NCI-H2196 (cell line): ENCODE measurements at regions not wholly inside any gene's neighbourhood (a gene's known extent, or its start where the extent isn't known, plus 50 kb on each side); places are given as distances from the start of the nearest gene placed in this dataset.
"Not testable (repeated sequence)": the region's sequence is repeated elsewhere in the genome, so short reads cannot be mapped to it uniquely, and the experiment has no call there.

Source experiments
- DNase-seq: peaks from one replicate; lab custom pipeline; 2025; ENCODE audit not compliant: unreplicated experiment; lab: John Stamatoyannopoulos, UW

DNA sequence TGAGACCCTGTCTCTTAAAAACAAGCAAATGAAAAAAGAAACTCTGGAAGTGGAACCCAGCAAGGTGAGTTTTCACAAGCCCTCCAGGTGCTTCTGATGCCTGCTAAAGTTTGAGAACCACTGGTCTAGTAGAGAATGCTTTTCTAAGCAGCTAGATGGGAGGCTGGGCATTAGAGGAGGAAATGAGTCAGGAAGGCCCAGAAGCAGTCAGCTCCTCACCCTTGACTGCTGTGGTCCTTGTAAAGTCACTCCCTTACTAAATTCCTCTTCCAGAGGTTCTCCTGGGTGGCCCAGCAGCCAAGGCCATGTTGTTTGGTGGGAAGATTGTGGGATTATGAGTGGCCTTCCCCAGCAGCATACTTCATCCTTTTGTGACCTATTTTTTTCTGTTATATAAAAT is 52.0 kb upstream of the FYN start:
- no peak for DNase-seq

DNA sequence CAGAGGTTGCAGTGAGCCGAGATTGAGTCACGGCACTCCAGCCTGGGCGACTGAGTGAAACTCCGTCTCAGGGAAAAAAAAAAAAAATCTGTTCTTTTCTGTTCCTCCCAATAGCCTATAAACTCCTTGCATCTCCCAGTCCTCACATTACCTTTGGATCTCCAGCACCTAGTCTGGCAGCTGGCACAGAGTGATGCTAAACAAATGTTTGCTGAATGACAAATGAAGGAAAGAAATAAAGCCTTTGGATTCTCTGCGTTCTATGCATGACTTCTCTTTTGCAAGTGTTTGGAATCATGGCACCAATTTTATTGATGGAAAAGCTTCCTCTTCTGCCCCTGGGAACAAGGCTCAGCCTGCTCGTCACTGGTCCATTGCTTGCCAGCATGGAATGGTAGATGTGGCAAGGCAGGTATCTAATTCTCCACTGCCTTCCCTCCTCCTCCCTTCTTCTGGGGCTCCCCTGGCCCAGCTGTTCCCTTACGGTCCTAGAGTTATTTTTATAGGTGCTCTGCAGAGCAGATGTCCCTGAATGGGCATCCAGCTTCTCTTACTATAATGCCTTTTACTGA is 53.6 kb upstream of the FYN start:
- peak; percentile 54 for DNase-seq

DNA sequence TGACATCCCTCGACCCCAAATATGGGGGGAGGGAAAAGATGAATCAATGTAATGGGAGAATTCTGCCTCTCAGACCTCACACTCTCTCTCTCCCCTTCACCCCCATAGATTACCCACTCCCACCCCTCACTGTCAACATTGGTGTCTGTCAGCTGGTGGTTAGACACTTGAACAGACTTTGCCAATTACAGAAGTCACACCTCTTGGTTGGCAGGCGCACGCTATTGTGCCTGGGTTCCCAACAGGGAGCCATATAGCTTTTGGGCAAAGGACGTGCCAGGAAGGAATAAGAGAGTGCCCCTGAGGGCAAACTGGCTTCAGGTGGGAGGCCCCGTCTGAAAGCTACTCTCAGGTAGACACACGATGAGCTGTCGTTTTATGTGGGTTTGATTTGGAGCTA is 54.1 kb upstream of the FYN start:
- peak; percentile 24 for DNase-seq

DNA sequence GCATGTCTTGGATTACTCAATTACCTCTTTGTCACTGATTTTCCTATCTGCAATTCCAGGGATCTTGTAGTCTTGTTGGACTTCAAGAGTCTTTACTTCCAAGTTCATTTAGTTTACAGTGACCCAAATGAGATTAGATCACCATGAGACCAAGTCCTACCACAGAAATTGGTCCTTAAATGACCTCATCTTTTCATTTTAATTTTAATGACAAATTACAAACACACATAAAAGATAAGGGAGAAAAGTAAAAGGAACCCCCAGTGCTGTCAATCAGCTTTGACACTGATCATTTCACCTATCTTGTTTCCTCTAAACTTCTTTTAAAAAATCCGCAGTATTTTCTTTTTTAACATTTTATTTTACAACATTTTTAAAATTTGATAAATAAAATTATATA is 54.9 kb upstream of the FYN start:
- DNase-seq, result no peak

DNA sequence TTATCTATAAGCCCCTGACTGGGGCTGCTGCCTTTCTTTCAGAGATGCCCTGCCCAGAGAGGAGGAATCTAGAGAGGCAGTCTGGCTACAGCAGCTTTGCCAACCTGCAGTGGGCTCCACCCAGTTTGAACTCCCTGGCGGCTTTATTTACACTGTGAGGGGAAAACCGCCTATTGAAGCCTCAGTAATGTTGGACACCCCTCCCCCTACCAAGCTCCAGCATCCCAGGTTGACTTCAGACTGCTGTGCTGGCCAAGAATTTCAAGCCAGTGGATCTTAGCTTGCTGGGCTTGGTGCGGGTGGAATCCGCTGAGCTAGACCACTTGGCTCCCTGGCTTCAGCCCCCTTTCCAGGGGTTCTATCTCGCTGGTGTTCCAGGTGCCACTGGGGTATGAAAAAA is 61.4 kb upstream of the FYN start:
- not testable (repeated sequence) for DNase-seq

DNA sequence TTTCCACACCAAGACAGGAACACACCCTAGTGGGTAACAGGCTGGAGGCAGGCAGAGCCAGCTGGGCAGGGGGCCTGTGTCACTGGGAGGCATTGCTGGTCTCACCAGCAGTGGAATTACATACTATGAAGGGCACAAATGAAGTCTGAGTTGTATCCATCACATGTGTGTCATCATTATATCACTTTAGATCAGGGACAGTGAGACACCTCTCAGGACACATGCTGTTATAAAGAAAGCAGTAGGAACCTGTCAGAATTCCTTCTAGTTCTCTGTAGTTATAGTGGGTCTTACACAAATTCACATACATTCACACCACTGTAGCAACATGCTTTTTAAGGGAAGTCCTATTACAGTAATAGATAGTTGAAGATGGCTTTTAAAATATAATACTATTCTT is 63.5 kb upstream of the FYN start:
- DNase-seq, result no peak

DNA sequence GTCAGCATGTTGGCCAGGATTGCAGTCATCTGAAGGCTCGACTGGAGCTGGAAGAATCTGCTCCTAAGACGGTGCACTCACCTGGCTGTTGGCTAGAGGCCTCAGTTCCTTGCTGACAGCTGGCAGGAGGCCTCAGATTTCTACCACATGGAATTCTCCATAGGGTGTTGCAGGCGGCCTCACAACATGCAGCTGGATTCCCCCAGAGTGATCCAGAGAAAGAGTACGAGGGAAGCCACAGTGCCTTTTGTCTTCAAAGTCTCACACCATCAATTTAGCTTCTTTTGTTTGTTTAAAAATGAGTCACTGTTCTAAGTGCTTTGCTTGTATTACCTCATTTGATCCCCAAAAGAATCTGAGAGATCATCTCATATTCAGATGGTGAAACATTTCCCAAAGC is 65.5 kb upstream of the FYN start:
- DNase-seq, result no peak

DNA sequence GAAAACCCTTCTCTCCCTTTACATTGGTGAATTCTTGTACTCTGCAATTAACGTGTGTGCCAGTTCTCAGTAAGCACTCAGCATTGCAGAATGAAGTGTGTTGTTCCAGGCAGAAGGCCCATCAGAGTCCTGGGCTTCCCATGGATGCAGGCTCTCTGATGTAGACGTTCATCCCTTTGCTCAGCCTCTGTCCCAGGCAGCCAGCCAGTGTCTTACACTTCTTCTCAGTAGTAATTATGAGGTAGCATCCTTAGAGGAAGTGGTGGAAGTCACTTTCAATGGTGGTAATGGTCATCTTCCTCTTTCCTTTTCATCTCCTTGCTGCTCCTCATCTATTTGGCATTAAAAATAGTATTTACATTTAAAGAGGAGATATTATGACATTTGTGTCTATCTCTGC is 66.7 kb upstream of the FYN start:
- DNase-seq, result no peak

DNA sequence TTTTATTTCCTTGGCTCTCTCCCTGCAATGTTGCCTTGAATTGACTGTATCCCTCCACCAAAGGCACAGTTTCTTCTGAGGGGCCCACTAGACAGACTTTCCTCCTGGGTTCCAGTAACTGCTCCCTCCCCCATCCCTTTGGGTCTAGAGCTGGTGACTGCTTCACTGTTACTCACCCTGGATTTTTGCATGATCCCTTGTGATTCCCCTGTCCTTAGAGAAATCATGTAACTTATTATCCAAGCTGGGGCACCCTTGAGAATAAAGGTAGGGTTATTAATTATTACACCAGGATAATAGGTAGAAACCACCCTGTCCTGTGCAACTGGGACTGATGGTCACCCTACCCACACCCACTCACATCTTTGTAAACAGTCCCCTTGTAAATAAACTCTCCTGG is 67.5 kb upstream of the FYN start:
- no peak for DNase-seq

DNA sequence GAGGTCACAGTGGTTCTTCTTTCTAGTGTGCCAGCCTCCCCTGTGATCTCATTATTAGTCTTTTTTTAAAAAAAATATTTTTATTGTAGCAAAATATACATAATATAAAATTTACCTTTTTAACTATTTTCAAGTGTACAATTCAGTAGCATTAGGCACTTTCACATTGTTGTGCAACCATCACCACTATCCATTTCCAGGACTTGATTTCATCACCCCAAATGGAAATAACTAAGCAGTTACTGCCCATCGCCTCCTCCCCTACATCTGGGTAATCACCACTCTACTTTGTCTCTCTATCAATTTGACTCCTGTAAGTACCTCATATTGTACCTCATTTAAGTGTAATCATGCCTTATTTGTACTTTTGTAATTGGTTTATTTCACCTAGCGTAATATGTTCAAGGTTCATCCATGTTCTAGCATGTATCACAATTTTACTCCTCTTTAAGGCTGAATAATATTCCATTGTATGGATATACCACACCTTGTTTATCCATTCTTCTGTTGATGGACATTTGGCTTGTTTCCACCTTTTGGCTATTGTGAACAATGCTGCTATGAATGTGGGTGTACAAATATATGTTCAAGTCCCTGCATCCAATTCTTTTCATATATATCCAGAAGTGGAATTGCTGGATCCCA is 68.6 kb upstream of the FYN start:
- DNase-seq, result no peak

DNA sequence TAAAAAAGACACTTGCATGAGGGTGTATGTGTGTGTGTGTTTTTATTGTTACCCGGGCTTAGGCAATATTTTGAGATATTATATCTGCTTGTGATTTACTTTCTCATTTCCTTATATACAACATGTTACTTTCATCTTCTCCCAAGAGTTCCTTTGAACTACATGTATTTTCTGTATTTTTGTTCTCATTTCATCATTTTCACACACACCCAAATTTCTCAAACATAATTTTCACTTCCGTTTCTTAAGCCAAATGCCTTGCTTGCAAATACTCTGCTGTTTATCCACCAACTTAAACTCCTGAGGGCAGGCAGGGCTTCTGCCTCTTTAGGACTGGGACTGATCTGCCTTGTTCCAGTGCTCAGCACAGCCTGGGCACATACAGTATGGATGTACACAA is 69.3 kb upstream of the FYN start:
- DNase-seq, result no peak

DNA sequence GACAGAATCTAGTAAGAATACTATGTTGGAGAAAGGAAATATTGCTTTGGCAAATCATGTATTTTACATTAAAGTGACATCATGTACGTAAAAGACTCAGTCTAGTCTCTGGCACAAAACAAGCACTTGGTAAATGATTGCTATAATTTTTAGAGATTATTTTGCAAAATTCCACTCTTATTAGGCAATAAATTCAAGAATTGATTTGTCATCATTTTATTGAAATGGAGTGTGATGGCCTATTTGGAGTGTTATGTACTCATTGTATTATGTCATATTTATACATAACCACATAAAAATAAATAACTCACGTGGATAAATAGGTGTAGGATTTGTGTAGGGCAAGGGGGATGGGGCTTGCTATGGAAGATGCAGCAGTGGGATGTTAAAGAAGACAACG is 70.0 kb upstream of the FYN start:
- no peak for DNase-seq

DNA sequence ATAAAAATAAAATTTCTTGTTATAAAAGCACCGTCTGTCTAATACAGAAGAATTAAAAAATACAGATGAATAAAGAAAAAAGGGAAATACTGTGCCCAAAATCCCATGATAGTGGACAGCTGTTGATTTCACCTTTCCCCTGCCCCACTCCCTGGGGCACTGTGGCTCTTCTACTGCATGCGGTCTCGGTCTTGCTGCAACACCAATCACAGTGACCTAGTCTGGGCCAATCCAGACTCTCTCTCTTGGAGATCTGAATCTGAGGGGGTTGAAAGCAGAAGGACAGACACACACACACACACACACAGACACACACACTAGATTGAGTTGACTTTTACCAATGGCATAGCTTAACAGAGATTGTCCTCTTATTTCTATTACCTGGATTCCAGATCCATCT is 70.5 kb upstream of the FYN start:
- no peak for DNase-seq

DNA sequence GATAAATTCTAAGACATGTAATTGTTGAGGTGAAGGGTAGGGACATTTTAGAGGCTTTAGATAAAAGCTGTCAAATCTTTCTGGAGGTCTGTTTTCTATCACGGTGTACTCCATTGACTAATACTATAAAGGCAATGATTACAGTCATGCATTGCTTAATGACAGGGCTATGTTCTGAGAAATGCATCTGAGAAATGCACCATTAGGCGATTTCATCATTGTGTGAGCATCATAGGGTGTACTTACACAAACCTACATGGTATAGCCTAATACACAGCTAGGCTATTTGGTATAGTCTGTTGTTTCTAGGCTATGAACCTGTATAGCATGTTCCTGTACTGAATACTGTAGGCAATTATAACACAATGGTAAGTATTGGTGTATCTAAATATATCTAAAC is 71.3 kb upstream of the FYN start:
- no peak for DNase-seq

DNA sequence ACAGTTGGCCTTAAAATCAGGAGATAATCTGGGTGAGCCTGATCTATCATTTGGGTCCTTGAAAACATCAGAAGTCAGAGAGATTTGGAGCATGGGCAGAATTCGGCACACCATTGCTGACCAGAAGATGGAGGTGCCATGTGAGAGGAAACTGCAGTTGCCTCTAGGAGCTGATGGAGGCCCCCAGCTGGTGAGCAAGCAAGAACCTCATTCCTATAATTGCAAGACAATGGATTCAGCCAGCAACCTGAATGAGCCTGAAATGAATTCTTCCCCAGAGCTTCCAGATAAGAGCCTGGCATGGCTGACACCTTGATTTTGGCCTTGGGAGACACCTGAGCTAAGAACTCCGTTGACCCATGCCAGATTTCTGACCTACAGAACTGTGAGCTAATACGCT is 76.3 kb upstream of the FYN start:
- DNase-seq, result no peak

DNA sequence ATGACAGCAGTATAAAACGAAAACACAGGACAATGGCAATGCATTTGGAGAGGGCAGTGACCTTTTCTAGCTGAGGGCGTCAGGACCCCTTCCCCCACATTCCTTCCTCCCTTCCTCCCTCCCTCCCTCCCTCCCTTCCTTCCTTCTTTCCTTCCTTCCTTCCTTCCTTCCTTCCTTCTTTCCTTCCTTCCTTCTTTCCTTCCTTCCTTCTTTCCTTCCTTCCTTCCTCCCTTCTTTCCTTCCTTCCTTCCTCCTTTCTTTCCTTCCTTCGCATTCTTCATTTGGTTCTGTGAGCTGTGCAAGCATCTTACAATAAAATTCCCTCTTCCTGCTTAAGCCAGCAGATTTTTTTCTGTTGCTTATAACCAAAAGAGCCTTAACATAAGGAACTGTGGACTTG is 76.7 kb upstream of the FYN start:
- not testable (repeated sequence) for DNase-seq

DNA sequence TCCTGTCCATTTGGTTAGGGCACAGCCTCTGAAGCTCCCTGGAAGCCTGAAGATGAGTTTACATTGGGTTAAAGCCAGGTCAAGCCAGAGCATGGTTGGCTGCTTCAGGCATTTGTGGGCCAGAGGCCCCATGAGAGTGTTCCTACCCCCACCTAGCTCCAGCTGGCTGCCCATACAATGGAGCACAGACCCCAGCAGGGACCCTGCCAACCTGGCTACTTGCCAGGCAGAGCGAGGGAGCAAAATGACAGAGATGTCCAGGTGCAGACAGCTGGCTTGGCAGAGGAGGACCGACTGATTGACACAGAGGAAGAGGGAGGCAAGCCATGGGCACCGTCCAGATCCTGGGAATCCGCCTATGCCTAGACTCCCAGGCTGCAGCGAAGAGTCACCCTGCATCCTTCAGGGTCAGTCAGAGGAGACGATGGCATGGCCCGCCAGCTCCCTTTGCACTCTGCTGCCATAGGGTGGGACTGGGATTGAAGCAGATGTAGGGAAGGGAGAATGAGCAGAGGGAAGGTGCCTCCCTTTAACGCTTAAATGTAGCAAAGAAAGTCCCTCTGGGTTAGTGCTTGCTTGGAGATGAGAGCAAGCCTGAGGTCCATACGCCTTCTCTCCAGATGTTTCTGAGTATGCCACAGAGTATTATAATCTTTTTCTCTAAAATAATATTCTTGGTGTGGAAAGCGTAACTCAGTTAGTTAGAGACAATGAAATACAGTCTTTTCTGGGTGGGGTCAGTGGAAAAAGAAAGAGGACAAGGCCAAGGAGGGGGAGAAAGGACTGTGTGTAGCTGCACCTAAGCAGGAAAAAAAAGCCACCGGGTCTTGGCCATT is 77.6 kb upstream of the FYN start:
- DNase-seq, result peak; percentile 77

DNA sequence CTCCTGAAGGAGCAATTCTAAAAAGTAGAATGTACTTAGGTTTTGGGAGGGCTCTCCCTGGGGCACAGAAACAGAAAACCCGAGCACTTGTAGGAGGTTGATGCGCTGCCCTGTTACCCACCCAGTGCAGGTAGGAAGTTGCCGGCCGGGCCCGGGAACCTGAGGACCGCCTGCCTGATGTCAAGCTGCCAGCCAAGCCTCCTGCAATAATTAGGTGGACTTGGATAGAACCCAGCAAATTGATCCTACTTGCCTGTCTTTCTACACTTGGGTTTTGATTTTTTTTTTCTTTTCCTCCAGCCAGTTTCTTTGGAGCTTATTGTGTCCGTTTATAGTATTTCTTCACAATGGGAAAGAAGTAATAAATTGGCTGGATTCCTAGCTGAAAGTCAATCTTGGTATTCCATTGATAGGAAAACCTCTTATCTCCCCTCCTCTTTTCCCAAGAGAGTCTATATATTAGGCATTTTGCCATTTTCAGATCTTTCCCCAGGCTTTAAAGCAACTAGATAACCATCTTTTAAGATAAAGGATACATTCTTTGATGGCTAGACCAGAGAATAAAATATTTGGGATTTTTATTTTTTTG is 78.3 kb upstream of the FYN start:
- no peak for DNase-seq

DNA sequence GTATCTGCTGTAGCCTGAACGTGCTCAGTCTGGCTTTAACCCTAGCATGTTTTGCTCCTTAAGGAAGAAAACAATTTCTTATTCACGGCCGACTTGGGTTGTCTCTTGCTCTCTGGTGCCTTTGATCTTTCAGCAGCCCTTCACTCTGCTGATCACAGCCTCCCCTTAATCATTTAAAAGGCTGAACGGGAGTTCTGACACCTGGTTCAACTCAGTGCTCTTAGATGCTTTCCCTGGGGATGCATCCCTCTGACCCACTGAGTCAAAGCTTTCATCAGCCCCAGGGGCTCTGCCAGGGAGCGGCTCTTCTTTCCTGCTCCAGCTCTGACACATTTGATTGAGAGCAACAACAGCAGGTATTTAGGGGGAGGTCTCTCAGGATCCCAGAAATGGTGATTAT is 79.0 kb upstream of the FYN start:
- DNase-seq, result no peak

DNA sequence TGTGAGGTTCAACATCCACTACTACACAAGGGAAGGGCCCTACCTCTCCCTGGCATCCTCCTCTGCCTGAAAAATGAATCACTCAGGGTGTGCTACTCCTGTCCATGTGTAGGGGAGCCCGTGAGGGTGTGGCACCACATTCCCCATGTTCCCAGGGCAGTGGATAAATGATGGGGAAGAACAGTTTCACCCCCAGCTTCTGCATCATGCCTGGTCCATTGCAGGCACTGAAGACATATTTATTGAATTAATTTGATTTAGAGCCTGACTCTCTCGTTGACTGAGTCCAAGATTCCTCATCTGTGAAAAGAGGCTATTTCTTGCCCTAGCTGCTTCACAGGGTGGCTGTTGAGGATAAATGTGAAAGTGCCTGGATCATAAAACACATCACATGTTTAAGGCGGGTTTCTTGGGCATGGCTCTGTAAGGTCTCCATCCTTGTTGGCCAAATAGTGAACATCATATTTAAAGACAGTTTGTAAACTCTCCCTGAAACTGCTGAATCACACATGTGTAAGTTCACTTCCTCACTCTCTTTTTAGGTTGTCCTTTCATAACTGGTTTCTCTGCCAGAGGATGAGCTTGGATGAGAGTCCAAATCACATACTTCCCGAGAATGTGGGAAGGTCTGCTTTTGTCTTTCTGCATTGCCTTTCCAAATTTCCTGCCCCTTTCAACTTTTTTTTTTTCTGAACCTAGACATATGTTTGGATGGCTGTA is 79.7 kb upstream of the FYN start:
- DNase-seq, result no peak

DNA sequence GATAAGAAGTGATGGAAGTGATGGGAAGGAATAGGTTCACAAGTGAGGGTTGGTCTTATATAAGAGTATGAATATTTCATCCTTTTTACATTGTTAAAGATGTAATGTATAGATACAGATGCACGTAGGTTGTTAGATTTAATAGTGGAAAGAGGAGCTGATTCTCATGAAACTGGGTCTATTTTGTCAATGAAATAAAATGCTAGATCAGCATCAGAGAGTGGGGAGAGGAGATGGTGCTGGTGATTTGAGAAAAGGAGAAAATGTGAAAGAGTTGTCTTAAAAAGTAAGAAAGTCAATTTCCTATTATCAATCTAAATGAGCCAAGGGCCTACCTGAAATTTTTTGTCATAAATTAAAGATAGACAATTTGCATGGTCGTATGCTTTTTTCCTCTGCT is 82.8 kb upstream of the FYN start:
- no peak for DNase-seq
